DOHH2 (cell line): ENCODE measurements at regions not wholly inside any gene's neighbourhood (a gene's known extent, or its start where the extent isn't known, plus 50 kb on each side); places are given as distances from the start of the nearest gene placed in this dataset.

ENCODE experiments used
- H3F3A ChIP-seq: fragments of 200-600 bp; sonication (generic), shearing (Covaris generic); 2 replicates; pipeline ENCODE4 v1.6.0; 2016; ENCODE audit warnings: antibody characterized with exemption, mild to moderate bottlenecking; ENCODE audit not compliant: control insufficient read depth, insufficient read depth
- H3K27ac ChIP-seq: fragments of 200-600 bp; sonication (generic); 2 replicates; pipeline ENCODE4 v1.5.1; 2014; ENCODE audit warnings: low read depth, mild to moderate bottlenecking, low read length, moderate library complexity
- H3K27me3 ChIP-seq: fragments of 200-600 bp; sonication (generic); 2 replicates; pipeline ENCODE4 v1.6.1; 2014; ENCODE audit warnings: mild to moderate bottlenecking, low read length, mixed read lengths; ENCODE audit not compliant: control insufficient read depth
- H3K36me3 ChIP-seq: fragments of 200-600 bp; sonication (generic); 2 replicates; pipeline ENCODE4 v1.6.1; 2014; ENCODE audit warnings: mild to moderate bottlenecking, low read length, moderate library complexity, mixed read lengths; ENCODE audit not compliant: control insufficient read depth
- H3K4me1 ChIP-seq: fragments of 200-600 bp; sonication (generic); 2 replicates; pipeline ENCODE4 v1.6.1; 2014; ENCODE audit warnings: mild to moderate bottlenecking, low read length, mixed read lengths; ENCODE audit not compliant: control insufficient read depth
- H3K4me2 ChIP-seq: fragments of 200-600 bp; sonication (generic); 2 replicates; pipeline ENCODE4 v1.6.0; 2014; ENCODE audit warnings: mild to moderate bottlenecking, low read length, moderate library complexity
- H3K4me3 ChIP-seq: fragments of 200-600 bp; sonication (generic); 2 replicates; pipeline ENCODE4 v1.5.1; 2014; ENCODE audit warnings: mild to moderate bottlenecking, low read length, mixed read lengths
- H3K79me2 ChIP-seq: fragments of 200-600 bp; sonication (generic); 2 replicates; pipeline ENCODE4 v1.6.1; 2014; ENCODE audit warnings: mild to moderate bottlenecking, low read length, mixed read lengths; ENCODE audit not compliant: control insufficient read depth
- H3K9me2 ChIP-seq: fragments of 200-600 bp; sonication (generic); replicated peaks from 2 replicates; pipeline ENCODE4 v1.6.1; 2014; ENCODE audit warnings: mild to moderate bottlenecking, low read length, mixed read lengths; ENCODE audit not compliant: control insufficient read depth
- H3K9me3 ChIP-seq: fragments of 200-600 bp; sonication (generic); 2 replicates; pipeline ENCODE4 v1.6.1; 2014; ENCODE audit warnings: antibody characterized with exemption, low read length, mixed read lengths; ENCODE audit not compliant: control insufficient read depth, insufficient read depth
- H4K20me1 ChIP-seq: fragments of 200-600 bp; sonication (generic); 2 replicates; pipeline ENCODE4 v1.6.0; 2014; ENCODE audit warnings: low read depth, mild to moderate bottlenecking, antibody characterized with exemption, low read length, moderate library complexity; ENCODE audit not compliant: control insufficient read depth, insufficient read depth
- CTCF ChIP-seq: fragments of 200-600 bp; sonication (generic); IDR thresholded peaks from one replicate; pipeline ENCODE4 v1.5.1; 2014; ENCODE audit warnings: antibody characterized with exemption, mild to moderate bottlenecking, low read depth, low read length; ENCODE audit not compliant: poor library complexity, severe bottlenecking
- EZH2phosphoT487 ChIP-seq: fragments of 200-600 bp; sonication (generic); IDR thresholded peaks from 2 replicates; pipeline ENCODE4 v1.6.1; 2017; ENCODE audit warnings: borderline replicate concordance, mild to moderate bottlenecking, antibody characterized with exemption, low read length, moderate library complexity, mixed read lengths

GRCh38 chr12:75704208-75704607 is 192.8 kb upstream of the KRR1 start:
- no peaks in the 10 kb centered on the region; the same call in 1 of the 2 replicates for H3K27me3 ChIP-seq
- no peaks in the 10 kb centered on the region for H3K36me3 ChIP-seq
- TF ChIP-seq EZH2phosphoT487 (no peak), CTCF (no peak)
- H3F3A ChIP-seq, result no peaks in the 10 kb centered on the region
- H3K4me3 ChIP-seq, result no peak overlapping the region
- no peak overlapping the region for H3K4me2 ChIP-seq
- H3K27ac ChIP-seq, result no peak overlapping the region
- no peaks in the 10 kb centered on the region for H3K79me2 ChIP-seq
- H3K9me2 ChIP-seq, result no peaks in the 10 kb centered on the region
- no peaks in the 10 kb centered on the region for H3K4me1 ChIP-seq
- no peaks in the 10 kb centered on the region for H3K9me3 ChIP-seq
- H4K20me1 ChIP-seq, result no peaks in the 10 kb centered on the region

GRCh38 chr12:75703131-75703530 is 191.7 kb upstream of the KRR1 start:
- H3F3A ChIP-seq, result no peaks in the 10 kb centered on the region
- no peak overlapping the region for H3K4me3 ChIP-seq
- no peak overlapping the region for H3K27ac ChIP-seq
- H3K27me3 ChIP-seq, result no peaks in the 10 kb centered on the region
- no peaks in the 10 kb centered on the region for H4K20me1 ChIP-seq
- H3K9me2 ChIP-seq, result no peaks in the 10 kb centered on the region
- no peaks in the 10 kb centered on the region for H3K79me2 ChIP-seq
- H3K9me3 ChIP-seq, result no peaks in the 10 kb centered on the region
- no peak for TF ChIP-seq CTCF
- TF ChIP-seq EZH2phosphoT487, result no peak
- H3K4me1 ChIP-seq, result no peaks in the 10 kb centered on the region
- H3K4me2 ChIP-seq, result no peak overlapping the region
- no peaks in the 10 kb centered on the region for H3K36me3 ChIP-seq

- TF ChIP-seq CTCF, result no peak
- no peak for TF ChIP-seq EZH2phosphoT487
- H3K27me3 ChIP-seq, result no peaks in the 10 kb centered on the region
- H3K36me3 ChIP-seq, result no peaks in the 10 kb centered on the region
- H3K9me2 ChIP-seq, result no peaks in the 10 kb centered on the region
- no peak overlapping the region for H3K4me2 ChIP-seq
- H3F3A ChIP-seq, result no peaks in the 10 kb centered on the region
- H3K79me2 ChIP-seq, result no peaks in the 10 kb centered on the region
- no peak overlapping the region for H3K27ac ChIP-seq
- H3K4me1 ChIP-seq, result no peaks in the 10 kb centered on the region
- no peaks in the 10 kb centered on the region for H3K9me3 ChIP-seq
- H3K4me3 ChIP-seq, result no peak overlapping the region
- no peaks in the 10 kb centered on the region for H4K20me1 ChIP-seq
Measured at GRCh38 chr12:75702477-75703093, 191.2 kb upstream of the KRR1 start.

- no peaks in the 10 kb centered on the region for H4K20me1 ChIP-seq
- H3K9me3 ChIP-seq, result no peaks in the 10 kb centered on the region
- H3K4me3 ChIP-seq, result no peak overlapping the region
- no peaks in the 10 kb centered on the region for H3K4me1 ChIP-seq
- no peaks in the 10 kb centered on the region for H3K36me3 ChIP-seq
- no peaks in the 10 kb centered on the region for H3K27me3 ChIP-seq
- no peak overlapping the region for H3K4me2 ChIP-seq
- TF ChIP-seq CTCF (no peak), EZH2phosphoT487 (no peak)
- H3K9me2 ChIP-seq, result no peaks in the 10 kb centered on the region
- no peak overlapping the region for H3K27ac ChIP-seq
- no peaks in the 10 kb centered on the region for H3F3A ChIP-seq
- H3K79me2 ChIP-seq, result no peaks in the 10 kb centered on the region
Measured at GRCh38 chr12:75701859-75702258, 190.4 kb upstream of the KRR1 start.
